Left ventricle myocardium inferior (tissue), 1 donor: ENCODE measurements at regions not wholly inside any gene's neighbourhood (a gene's known extent, or its start where the extent isn't known, plus 50 kb on each side); places are given as distances from the start of the nearest gene placed in this dataset.

Source experiments
- DNase-seq: peaks from one replicate; pipeline ENCODE4 v3.0.0-alpha.2; 2020
- H3K27ac ChIP-seq: fragments of 200-600 bp; replicated peaks from 2 replicates; pipeline ENCODE4 v1.8.0; 2021
- H3K27me3 ChIP-seq: fragments of 200-600 bp; 2 replicates; pipeline ENCODE4 v1.8.0; 2021; ENCODE audit warnings: low read depth
- H3K36me3 ChIP-seq: fragments of 200-600 bp; 2 replicates; pipeline ENCODE4 v1.8.0; 2021
- H3K4me1 ChIP-seq: fragments of 200-600 bp; 2 replicates; pipeline ENCODE4 v1.8.0; 2021
- H3K4me3 ChIP-seq: fragments of 200-600 bp; 2 replicates; pipeline ENCODE4 v1.8.0; 2021; ENCODE audit warnings: mild to moderate bottlenecking, moderate library complexity
- H3K9me3 ChIP-seq: fragments of 200-600 bp; replicated peaks from 2 replicates; pipeline ENCODE4 v1.8.0; 2021
- intact Hi-C: fragments of 100-400 bp; cut with micrococcal nuclease; formaldehyde crosslinking; loops from one replicate; pipeline ENCODE4 v1.11.0; 2022
- TF ChIP-seq, protein P1 (sequence below): fragments of 200-600 bp; IDR thresholded peaks from 2 replicates; pipeline ENCODE4 v1.8.0; 2021; ENCODE audit warnings: antibody characterized with exemption, mild to moderate bottlenecking, borderline replicate concordance
- donor health status: DM: no; HTN: yes; CAD: no; lungs with severe emphysema.

DNA sequence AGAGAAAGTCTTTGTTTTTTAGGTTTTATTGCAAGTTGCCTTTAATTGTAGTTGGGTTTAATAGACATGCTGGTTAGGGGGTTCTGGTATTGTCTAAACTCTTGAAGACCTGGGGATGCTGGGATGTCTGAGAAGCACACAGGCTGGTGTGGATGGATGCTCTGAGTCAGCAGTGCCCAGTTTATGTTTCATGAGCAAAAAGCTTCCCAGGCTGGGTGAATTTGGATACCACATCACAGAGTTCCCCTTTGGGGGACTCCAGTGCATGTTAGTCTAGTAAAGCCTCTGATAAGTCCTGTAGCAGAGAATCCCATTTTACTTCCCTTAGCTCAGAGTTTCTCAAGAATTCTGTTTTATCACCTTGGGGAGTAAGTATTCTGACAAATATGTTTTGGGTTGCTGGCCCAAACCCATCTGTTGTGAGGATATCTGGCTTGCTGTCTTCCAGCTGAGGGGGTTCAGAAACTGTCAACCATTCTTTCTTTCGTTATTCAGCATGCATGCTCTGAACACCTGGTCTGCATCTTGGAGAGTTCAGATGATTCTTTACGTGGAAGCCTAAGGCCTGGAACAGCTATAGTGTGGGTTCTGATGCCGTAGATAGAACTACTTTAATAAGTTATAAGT is 509.1 kb downstream of the VRK1 start:
- Histone ChIP-seq H3K27ac (no peak overlapping the region), H3K36me3 (no peaks in the 10 kb centered on the region), H3K4me1 (no peaks in the 10 kb centered on the region), H3K9me3 (peaks cover 7% of the 10 kb centered on the region), H3K4me3 (no peak overlapping the region), H3K27me3 (peaks cover 10% of the 10 kb centered on the region)
- TF ChIP-seq, protein P1, sequence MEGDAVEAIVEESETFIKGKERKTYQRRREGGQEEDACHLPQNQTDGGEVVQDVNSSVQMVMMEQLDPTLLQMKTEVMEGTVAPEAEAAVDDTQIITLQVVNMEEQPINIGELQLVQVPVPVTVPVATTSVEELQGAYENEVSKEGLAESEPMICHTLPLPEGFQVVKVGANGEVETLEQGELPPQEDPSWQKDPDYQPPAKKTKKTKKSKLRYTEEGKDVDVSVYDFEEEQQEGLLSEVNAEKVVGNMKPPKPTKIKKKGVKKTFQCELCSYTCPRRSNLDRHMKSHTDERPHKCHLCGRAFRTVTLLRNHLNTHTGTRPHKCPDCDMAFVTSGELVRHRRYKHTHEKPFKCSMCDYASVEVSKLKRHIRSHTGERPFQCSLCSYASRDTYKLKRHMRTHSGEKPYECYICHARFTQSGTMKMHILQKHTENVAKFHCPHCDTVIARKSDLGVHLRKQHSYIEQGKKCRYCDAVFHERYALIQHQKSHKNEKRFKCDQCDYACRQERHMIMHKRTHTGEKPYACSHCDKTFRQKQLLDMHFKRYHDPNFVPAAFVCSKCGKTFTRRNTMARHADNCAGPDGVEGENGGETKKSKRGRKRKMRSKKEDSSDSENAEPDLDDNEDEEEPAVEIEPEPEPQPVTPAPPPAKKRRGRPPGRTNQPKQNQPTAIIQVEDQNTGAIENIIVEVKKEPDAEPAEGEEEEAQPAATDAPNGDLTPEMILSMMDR = no peak
- intact Hi-C loops = no loop called here
- DNase-seq = no peak

DNA sequence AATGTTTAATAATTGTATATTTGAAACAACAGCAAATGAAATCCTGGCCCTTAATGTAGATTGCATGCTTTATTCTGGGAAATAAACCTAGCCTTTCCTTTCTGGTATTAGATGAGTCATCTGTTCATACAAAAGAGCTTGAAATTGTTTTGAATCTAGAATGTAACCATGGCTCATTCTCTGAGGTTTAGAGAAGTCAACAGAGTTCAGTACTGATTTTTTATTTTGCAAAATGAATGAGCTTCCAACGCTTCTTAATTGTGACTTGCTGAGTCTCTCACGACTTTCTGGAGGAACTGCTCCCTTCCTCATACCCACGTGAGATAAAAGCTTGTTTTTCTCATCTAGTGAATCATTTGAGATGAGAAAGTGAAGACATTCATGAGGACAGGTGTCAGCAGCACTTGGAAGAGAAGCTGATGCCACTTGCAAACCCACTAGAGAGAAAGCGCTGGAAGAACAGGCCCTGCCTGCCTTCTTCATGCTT is 509.6 kb downstream of the VRK1 start:
- no peak overlapping the region for H3K27ac ChIP-seq
- H3K27me3 ChIP-seq = peaks cover 6% of the 10 kb centered on the region
- no peaks in the 10 kb centered on the region for H3K4me1 ChIP-seq
- no peak overlapping the region for H3K4me3 ChIP-seq
- TF ChIP-seq, protein P1 = no peak
- intact Hi-C loops = no loop called here
- peaks cover 7% of the 10 kb centered on the region for H3K9me3 ChIP-seq
- H3K36me3 ChIP-seq = no peaks in the 10 kb centered on the region
- no peak for DNase-seq

DNA sequence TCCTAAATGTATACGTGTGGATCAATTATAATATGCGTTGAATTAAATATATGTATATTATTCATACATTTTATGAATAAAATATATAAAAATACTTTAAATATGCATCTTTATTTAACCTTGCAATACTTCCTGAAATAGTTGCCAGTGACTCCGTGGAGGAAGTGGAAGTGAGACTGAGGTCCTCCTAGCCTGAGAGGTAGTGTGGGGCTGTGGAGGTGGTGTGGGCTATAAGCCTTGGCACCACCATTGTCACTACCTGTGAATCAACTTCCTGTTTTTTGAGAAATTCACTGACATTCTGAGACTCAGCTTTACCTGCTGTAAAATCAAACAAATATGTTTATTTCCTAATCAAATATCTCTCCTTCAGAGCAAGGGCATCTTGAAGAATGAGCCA is 514.2 kb downstream of the VRK1 start:
- no peak for DNase-seq
- H3K9me3 ChIP-seq = peaks cover 24% of the 10 kb centered on the region
- intact Hi-C loops = no loop called here
- no peak overlapping the region for H3K27ac ChIP-seq
- H3K27me3 ChIP-seq = peaks cover 6% of the 10 kb centered on the region
- H3K4me3 ChIP-seq = no peak overlapping the region
- no peaks in the 10 kb centered on the region for H3K36me3 ChIP-seq
- H3K4me1 ChIP-seq = no peaks in the 10 kb centered on the region
- TF ChIP-seq, protein P1 = no peak

DNA sequence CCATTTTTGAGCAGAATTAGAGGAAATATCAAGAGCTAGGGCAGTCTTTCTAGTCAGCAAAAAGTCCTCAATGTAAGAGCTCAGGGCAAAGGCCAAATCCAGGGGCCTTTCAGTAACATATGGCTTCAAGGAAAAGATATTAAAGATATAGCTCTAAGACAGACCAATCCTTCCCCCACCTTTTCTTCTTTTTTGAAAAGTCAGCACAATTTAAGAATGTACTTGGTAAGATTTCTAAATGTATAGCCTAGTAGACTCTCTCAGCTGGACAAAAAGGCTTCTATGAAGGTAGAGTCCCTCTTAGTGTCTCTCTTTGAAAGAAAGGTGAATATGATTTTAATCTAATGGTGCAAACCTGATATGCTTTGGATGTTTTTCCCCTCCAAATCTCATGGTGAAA is 515.7 kb downstream of the VRK1 start:
- no peaks in the 10 kb centered on the region for H3K36me3 ChIP-seq

DNA sequence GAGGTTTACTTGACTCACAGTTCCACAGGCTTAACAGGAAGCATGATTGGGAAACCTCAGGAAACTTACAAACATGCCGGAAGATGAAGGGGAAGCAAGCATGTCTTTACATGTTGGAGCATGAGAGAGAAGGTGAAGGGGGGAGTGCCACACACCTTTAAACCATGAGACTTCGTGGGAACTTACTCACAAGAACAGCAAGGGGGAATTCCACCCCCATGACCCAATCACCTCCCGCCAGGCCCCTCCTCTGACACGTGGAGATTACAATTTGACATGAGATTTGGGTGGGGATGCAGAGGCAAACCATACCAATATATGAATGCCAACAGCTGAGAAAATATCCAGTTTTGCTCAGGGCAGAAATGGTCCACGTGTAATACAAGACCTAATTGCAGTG is 518.6 kb downstream of the VRK1 start:
- DNase-seq = no peak
- no peak overlapping the region for H3K4me3 ChIP-seq
- H3K27me3 ChIP-seq = no peaks in the 10 kb centered on the region
- TF ChIP-seq, protein P1 = no peak
- H3K9me3 ChIP-seq = peaks cover 20% of the 10 kb centered on the region
- H3K4me1 ChIP-seq = no peaks in the 10 kb centered on the region
- intact Hi-C loops = no loop called here
- H3K27ac ChIP-seq = no peak overlapping the region
- H3K36me3 ChIP-seq = no peaks in the 10 kb centered on the region

More for the DNA sequence above, 515.7 kb downstream of the VRK1 start:
- H3K4me1 ChIP-seq = no peaks in the 10 kb centered on the region
- peaks cover 24% of the 10 kb centered on the region for H3K9me3 ChIP-seq
- no peak overlapping the region for H3K27ac ChIP-seq
- TF ChIP-seq, protein P1 = no peak
- H3K4me3 ChIP-seq = no peak overlapping the region
- H3K27me3 ChIP-seq = peaks cover 6% of the 10 kb centered on the region
- intact Hi-C loops = no loop called here
- DNase-seq = no peak
